Type B pancreatic cell (in vitro differentiated cells): ENCODE measurements at regions not wholly inside any gene's neighbourhood (a gene's known extent, or its start where the extent isn't known, plus 50 kb on each side); places are given as distances from the start of the nearest gene placed in this dataset.
"Not testable (repeated sequence)": the region's sequence is repeated elsewhere in the genome, so short reads cannot be mapped to it uniquely, and the experiment has no call there.

Experiments used
- DNase-seq: peaks from one replicate; pipeline ENCODE4 v3.0.0; 2021; ENCODE audit warnings: mixed read lengths; ENCODE audit not compliant: unreplicated experiment; ENCODE audit errors: extremely low spot score
- H3K27ac Mint-ChIP-seq: 2 replicates; pipeline ENCODE4 v1.8.0; 2021; ENCODE audit warnings: mild to moderate bottlenecking, mixed read lengths
- H3K27me3 Mint-ChIP-seq: 2 replicates; pipeline ENCODE4 v1.8.0; 2021; ENCODE audit warnings: mixed read lengths
- H3K36me3 Mint-ChIP-seq: 2 replicates; pipeline ENCODE4 v1.8.0; 2021; ENCODE audit warnings: mixed read lengths
- H3K4me1 Mint-ChIP-seq: one replicate; pipeline ENCODE4 v1.8.0; 2021; ENCODE audit warnings: mixed read lengths; ENCODE audit not compliant: unreplicated experiment
- H3K4me3 Mint-ChIP-seq: 2 replicates; pipeline ENCODE4 v1.8.0; 2021; ENCODE audit warnings: mild to moderate bottlenecking, mixed read lengths
- H3K9me3 Mint-ChIP-seq: 2 replicates; pipeline ENCODE4 v1.8.0; 2021; ENCODE audit warnings: mixed read lengths
- CTCF ChIP-seq: fragments of 200-600 bp; sonication (generic); conservative IDR thresholded peaks from 2 replicates; pipeline ENCODE4 v1.5.0; 2021; ENCODE audit warnings: antibody characterized with exemption, mild to moderate bottlenecking

DNA sequence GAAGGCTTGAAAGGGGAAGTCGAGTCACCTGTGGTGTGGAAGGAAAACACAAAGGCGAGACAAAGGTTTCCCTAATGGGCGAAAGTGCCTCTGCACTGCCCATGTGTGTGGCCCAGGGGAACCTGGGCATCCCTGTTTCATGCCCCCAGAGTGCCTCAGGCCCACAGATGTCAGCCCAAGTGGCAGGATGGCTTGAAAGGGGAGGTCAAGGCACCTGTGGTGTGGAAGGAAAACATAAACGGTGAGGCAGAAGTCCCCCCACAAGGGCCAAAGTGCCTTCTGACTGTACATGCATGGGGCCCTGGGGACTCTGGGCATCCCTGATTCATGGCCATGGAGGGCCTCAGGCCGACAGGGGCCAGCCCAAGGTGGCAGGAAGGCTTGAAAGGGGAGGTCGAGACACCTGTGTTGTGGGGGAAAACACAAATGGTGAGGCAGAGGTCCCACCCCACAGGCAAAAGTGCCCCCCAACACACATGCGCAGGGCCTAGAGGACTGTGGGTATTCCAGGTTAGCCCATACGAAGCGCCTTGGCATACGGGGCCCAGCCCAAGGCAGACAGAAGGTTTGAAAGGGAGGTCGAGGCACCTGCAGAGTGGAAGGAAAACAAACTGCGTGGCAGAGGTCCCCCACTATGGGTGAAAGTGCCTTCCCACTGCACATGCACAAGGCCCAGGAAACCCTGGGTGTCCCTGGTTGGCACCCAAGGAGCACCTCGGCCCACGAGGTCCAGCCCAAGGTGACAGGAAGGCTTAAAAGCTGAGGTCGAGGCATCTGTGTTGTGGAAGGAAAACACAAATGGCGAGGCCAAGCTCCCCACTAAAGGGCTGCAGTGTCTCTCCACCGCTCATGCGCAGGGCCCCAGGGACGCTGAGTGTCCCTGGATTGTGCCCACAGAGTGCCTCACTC is 382.3 kb downstream of the ALG10 start:
- TF ChIP-seq CTCF = no peak
- Mint-ChIP-seq H3K27ac (no peak overlapping the region), H3K4me3 (no peak overlapping the region), H3K27me3 (no peaks in the 10 kb centered on the region), H3K4me1 (no peaks in the 10 kb centered on the region), H3K9me3 (no peaks in the 10 kb centered on the region), H3K36me3 (no peaks in the 10 kb centered on the region)
- DNase-seq = peak; percentile 58

DNA sequence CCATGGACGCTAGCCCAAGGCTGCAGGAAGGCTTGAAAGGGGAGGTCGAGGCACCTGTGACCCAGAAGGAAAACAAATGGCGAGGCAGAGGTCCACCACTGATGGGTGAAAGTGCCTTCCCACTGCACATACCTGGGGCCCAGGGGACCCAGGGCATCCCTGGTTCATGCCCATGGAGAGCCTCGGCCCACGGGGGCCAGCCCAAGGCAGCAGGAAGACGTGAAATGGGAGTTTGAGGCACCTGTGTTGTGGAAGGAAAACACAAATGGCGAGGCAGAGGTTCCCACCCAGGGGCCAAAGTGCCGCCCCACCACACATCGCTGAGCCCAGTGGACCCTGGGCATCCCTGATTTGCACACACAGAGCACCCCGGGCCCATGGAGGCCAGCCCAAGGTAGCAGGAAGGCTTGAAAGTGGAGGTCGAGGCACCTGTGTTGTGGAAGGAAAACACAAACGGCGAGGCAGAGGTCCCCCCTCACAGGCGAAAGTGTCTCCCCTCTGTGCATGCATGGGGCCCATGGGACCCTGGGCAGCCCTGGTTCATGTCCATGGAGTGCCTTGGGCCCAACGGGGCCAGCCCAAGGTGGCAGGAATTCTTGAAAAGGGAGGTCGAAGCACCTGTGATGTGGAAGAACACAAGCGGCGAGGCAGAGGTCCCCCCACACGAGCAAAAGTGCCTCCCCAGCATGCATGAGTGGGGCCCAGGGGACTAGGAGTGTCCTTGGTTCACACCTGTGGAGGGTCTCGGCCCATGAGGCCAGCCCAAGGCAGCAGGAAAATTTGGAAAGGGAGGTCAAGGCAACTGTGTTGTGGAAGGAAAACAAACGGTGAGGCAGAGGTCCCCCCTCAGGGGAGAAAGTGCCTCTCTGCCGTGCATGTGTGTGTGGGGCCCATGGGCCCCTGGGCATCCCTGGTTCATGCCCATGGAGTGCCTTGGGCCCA is 383.3 kb downstream of the ALG10 start:
- Mint-ChIP-seq H3K27ac (no peak overlapping the region), H3K27me3 (no peaks in the 10 kb centered on the region), H3K4me3 (no peak overlapping the region), H3K9me3 (no peaks in the 10 kb centered on the region), H3K36me3 (peaks cover 3% of the 10 kb centered on the region), H3K4me1 (no peaks in the 10 kb centered on the region)
- TF ChIP-seq CTCF = no peak
- DNase-seq = peak; percentile 58

DNA sequence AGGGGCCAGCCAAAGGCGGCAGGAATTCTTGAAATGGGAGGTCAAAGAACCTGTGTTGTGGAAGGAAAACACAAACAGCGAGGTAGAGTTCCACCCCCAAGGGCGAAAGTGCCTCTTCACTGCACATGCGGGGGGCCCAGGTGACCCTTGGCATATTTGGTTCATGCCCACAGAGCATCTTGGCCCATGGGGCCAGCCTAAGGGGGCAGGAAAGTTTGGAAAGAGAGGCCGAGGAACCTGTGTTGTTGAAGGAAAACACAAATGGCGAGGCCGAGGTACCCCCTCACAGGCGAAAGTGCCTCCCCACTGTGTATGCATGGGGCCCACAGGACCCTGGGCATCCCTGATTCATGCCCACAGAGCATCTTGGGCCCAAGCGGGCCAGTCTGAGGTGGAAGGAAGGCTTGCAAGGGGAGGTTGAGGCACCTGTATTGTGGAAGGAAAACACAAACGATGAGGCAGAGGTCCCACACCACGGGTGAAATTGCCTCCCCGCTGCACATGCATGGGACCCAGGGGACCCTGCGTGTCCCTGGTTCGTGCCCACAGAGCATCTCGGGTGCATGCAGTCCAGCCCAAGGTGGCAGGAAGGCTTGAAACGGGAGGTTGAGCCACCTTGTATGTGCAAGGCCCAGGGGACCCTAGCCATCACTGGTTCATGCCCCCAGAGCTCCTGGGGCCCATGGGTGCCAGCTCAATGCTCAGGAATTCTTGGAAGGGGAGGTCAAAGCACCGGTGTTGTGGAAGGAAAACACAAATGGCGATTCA is 384.1 kb downstream of the ALG10 start:
- Mint-ChIP-seq H3K4me3 (no peak overlapping the region), H3K36me3 (peaks cover 3% of the 10 kb centered on the region), H3K4me1 (no peaks in the 10 kb centered on the region), H3K27ac (no peak overlapping the region), H3K27me3 (no peaks in the 10 kb centered on the region), H3K9me3 (no peaks in the 10 kb centered on the region)
- DNase-seq = peak; percentile 39
- TF ChIP-seq CTCF = no peak

DNA sequence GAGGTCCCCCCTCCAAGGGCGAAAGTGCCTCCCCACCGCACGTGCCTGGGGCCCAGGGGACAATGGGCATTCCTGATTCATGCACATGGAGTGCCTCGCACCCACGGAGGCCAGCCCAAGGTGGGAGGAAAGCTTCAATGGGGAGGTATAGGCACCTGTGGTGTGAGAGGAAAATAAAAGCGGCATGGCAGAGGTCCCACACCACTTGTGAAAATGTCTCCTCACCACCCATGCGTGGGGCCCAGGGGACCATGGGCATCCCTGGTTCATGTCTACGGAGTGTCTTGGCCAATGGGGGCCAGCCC is 384.7 kb downstream of the ALG10 start:
- no peak for TF ChIP-seq CTCF
- DNase-seq = no peak
- H3K36me3 Mint-ChIP-seq = peaks cover 3% of the 10 kb centered on the region

DNA sequence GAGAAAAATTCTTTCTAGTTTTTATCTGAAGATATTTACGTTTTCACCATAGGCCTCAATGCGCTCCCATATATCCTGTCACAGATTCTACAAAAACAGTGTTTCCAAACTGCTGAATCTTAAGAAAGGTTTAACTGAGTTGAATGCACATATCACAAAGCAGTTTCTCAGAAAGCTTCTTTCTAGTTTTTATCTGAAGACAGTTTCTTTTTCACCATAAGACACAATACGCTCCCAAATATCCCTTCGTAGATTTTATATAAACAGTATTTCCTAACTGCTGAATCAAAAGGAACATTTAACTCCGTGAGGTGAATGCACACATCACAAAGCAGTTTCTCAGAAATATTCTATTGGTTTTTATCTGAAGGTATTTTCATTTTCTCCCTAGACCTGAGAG is 385.5 kb downstream of the ALG10 start:
- no peak overlapping the region for H3K4me3 Mint-ChIP-seq
- no peaks in the 10 kb centered on the region for H3K27me3 Mint-ChIP-seq
- H3K4me1 Mint-ChIP-seq = no peaks in the 10 kb centered on the region
- no peak overlapping the region for H3K27ac Mint-ChIP-seq
- H3K36me3 Mint-ChIP-seq = peaks cover 3% of the 10 kb centered on the region
- H3K9me3 Mint-ChIP-seq = no peaks in the 10 kb centered on the region
- DNase-seq = no peak
- TF ChIP-seq CTCF = no peak

More for the DNA sequence above, 384.7 kb downstream of the ALG10 start:
- Mint-ChIP-seq H3K9me3 (no peaks in the 10 kb centered on the region), H3K27me3 (no peaks in the 10 kb centered on the region), H3K4me1 (no peaks in the 10 kb centered on the region), H3K4me3 (no peak overlapping the region), H3K27ac (no peak overlapping the region)

GRCh38 chr12:34431509-34431908 is 409.2 kb downstream of the ALG10 start:
- not testable (repeated sequence) for H3K4me1 Mint-ChIP-seq, H3K27me3 Mint-ChIP-seq, H3K36me3 Mint-ChIP-seq, H3K27ac Mint-ChIP-seq, H3K9me3 Mint-ChIP-seq, H3K4me3 Mint-ChIP-seq
- DNase-seq = peak; percentile 25
